LNCaP clone FGC (cell line): ENCODE measurements at regions not wholly inside any gene's neighbourhood (a gene's known extent, or its start where the extent isn't known, plus 50 kb on each side); places are given as distances from the start of the nearest gene placed in this dataset.
"Not testable (repeated sequence)": the region's sequence is repeated elsewhere in the genome, so short reads cannot be mapped to it uniquely, and the experiment has no call there.

ENCODE experiments used
- DNase-seq: peaks from one replicate; pipeline ENCODE4 v3.0.0-alpha.2; 2011; ENCODE audit warnings: low read depth
- H3K4me3 ChIP-seq: 2 replicates; pipeline ENCODE4 v1.5.1; 2011; ENCODE audit warnings: mild to moderate bottlenecking, low read depth, low read length, control low read depth
- CTCF ChIP-seq: IDR thresholded peaks from 2 replicates; pipeline ENCODE4 v1.5.1; 2012; ENCODE audit warnings: mild to moderate bottlenecking; ENCODE audit not compliant: control insufficient read depth, insufficient read depth; ENCODE audit errors: extremely low read depth

GRCh38 chr2:102892698-102893310, 131.0 kb downstream of the TMEM182 start:
- TF ChIP-seq CTCF = no peak
- H3K4me3 ChIP-seq = no peak overlapping the region
- DNase-seq = no peak

GRCh38 chr2:102893870-102894269, 132.0 kb downstream of the TMEM182 start:
- H3K4me3 ChIP-seq = no peak overlapping the region
- no peak for DNase-seq
- no peak for TF ChIP-seq CTCF

- no peak for TF ChIP-seq CTCF
- no peak for DNase-seq
- H3K4me3 ChIP-seq = no peak overlapping the region
These were observed 133.5 kb downstream of the TMEM182 start for GRCh38 chr2:102895376-102895775.

- not testable (repeated sequence) for H3K4me3 ChIP-seq, DNase-seq
These were observed 147.4 kb downstream of the TMEM182 start for GRCh38 chr2:102909240-102909639.

- TF ChIP-seq CTCF = no peak
- no peak for DNase-seq
- no peak overlapping the region for H3K4me3 ChIP-seq
These were observed 148.9 kb downstream of the TMEM182 start for GRCh38 chr2:102910724-102911123.

- no peak overlapping the region for H3K4me3 ChIP-seq
- no peak for DNase-seq
- TF ChIP-seq CTCF = no peak
These were observed 153.3 kb downstream of the TMEM182 start for GRCh38 chr2:102915128-102915527.

- TF ChIP-seq CTCF = no peak
- no peak for DNase-seq
- no peak overlapping the region for H3K4me3 ChIP-seq
These were observed 160.5 kb downstream of the TMEM182 start for GRCh38 chr2:102922321-102922720.

GRCh38 chr2:102925003-102925402, 163.2 kb downstream of the TMEM182 start:
- DNase-seq = no peak
- TF ChIP-seq CTCF = no peak
- no peak overlapping the region for H3K4me3 ChIP-seq
